GM19455 (cell line): ENCODE measurements at regions not wholly inside any gene's neighbourhood (a gene's known extent, or its start where the extent isn't known, plus 50 kb on each side); places are given as distances from the start of the nearest gene placed in this dataset.

ENCODE experiments used
- ATAC-seq: cut with Tn5 transposase; IDR thresholded peaks from one replicate; pipeline ENCODE4 v1.9.1; 2021; ENCODE audit not compliant: unreplicated experiment

- ATAC-seq = no peak
These were observed 559.7 kb upstream of the ZEB2 start for GRCh38 chr2:145079641-145080040.

DNA sequence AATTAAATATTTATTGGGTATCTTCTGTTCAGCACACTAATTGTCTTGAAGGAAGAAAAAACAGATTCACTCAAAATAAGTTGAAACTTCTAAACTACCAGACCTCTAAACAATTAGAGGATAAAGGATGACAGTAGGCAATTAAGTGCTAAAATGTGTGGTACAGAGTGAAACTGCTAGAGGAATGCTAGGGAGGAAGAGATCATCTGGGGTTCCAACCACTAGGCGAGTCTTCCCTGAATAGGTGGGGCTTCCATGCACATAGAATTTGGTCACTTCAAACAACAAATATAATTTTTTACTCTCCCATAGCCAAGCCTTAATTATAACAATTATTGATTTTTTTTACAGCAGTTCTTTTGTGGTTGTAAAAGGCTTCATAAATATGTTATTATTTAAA lies 559.0 kb upstream of the ZEB2 start:
- no peak for ATAC-seq

- ATAC-seq = no peak
These were observed 556.2 kb upstream of the ZEB2 start for GRCh38 chr2:145076085-145076484.

- ATAC-seq = no peak
These were observed 555.6 kb upstream of the ZEB2 start for GRCh38 chr2:145075454-145076062.

DNA sequence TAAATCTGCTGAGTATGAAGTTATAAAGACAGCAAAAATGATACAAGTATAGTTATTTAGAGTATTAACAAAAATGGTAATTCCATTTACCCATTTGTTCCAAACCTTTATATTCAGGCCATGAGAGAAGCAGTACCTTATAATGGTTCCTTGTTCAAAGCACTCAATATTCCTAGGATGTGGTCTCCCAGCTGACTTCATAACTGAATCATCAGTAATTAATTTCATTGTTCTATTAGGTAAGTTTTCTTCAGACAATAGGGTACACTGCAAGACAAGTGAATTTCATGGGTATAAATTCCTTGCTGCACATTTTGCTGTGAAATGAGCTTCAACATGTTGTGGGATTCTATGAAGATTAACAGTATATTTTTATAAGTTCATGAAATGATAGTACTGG lies 550.8 kb upstream of the ZEB2 start:
- ATAC-seq = no peak

DNA sequence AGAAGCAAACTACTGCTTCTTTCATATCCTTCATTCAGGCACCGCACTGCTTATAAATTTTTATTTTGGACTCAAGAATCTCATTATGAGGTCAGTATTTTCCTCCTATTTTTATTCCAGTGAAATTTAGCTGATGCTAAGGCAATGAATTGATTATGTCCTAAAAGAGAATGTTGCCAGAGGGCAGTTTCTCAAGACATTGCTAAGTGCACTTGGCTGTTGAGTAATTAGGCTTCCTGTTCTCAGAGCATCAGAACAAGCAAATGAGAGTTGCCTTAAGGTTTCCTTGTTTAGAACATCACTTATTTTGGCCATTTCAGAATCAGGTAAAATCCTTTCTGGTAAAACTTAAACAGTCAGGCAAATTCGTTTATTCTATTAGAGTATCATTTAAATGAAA lies 548.6 kb upstream of the ZEB2 start:
- ATAC-seq = no peak

- no peak for ATAC-seq
These were observed 547.7 kb upstream of the ZEB2 start for GRCh38 chr2:145067549-145068030.

- no peak for ATAC-seq
These were observed 547.1 kb upstream of the ZEB2 start for GRCh38 chr2:145066856-145067548.

GRCh38 chr2:145066151-145066661 lies 546.3 kb upstream of the ZEB2 start:
- ATAC-seq = no peak

GRCh38 chr2:145065342-145065741 lies 545.4 kb upstream of the ZEB2 start:
- ATAC-seq = no peak

DNA sequence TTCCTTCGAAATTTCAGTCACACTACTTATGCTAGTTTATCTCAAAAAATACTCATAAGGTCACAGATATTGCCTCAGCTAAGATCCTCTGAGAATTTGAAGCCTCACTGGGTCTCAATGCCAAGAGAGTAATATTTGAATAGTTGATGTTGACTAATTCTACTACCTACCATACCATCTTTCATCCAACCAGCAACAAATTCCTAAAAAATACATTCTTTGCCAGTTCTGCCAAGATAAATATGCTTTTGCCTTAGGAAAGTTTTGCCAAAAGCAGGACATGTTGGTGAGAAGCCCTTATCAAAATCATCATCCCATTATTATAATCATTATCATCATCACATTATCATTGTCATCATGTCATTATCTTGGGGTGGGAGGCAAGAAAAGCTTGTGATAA lies 544.6 kb upstream of the ZEB2 start:
- no peak for ATAC-seq

- no peak for ATAC-seq
These were observed 541.0 kb upstream of the ZEB2 start for GRCh38 chr2:145060876-145061275.

DNA sequence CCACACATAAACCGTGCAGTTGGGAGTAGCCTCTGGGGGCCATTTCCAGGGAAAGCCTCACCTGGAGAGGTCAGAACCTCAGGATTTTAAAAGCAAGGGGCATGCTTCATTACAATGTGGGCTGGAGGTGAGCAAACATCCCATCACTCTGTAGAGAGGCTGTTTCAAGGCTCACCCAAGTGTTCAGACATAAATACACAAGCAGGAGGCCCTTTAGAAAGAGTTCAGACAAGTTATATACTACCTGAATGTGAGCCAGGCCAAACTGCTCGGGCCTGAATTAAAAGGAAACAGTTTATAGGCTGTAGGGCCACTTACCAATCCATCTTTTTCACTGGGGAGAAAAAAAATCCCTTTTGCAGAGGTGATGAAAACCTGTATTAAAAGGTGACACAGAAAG lies 540.0 kb upstream of the ZEB2 start:
- ATAC-seq = no peak

DNA sequence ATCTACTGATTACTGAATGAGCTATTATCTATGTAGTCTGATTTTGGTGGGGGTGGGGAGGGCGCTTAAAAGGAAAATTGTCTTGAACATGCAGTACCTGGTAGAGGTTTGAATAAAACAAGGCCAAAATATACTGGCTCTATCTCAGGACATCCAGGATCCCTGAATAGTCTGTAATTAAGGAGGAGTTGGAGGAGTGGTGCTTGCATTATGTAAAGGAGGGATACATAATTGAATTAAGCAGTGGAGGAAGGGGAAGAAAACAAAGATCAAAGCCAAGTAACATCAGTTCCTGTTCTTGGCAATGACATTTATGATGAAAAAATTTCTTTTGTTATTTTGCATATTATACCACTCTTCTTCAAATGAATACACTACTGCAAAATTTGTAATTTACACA lies 539.4 kb upstream of the ZEB2 start:
- no peak for ATAC-seq

- no peak for ATAC-seq
These were observed 538.5 kb upstream of the ZEB2 start for GRCh38 chr2:145058457-145058856.

DNA sequence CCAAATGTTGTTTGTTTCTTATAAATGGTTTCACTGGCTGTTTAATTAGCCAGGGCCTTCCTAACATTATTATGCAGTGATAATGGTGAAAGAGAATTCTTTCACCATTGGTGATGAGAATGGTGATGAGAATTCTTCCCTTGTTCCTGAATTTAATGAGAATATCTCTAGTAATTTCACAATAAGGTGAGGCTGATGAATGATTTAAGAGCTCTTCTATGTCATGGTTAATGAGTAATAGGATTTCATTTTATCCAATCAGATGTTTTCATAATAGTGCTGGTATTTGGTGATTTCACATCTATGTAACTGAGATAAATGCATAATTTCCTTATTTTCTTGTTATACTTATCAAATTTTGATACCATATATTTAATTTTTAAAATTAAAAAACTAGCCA lies 535.7 kb upstream of the ZEB2 start:
- no peak for ATAC-seq

- no peak for ATAC-seq
These were observed 530.2 kb upstream of the ZEB2 start for GRCh38 chr2:145050134-145050533.

- ATAC-seq = no peak
These were observed 529.6 kb upstream of the ZEB2 start for GRCh38 chr2:145049475-145049874.

DNA sequence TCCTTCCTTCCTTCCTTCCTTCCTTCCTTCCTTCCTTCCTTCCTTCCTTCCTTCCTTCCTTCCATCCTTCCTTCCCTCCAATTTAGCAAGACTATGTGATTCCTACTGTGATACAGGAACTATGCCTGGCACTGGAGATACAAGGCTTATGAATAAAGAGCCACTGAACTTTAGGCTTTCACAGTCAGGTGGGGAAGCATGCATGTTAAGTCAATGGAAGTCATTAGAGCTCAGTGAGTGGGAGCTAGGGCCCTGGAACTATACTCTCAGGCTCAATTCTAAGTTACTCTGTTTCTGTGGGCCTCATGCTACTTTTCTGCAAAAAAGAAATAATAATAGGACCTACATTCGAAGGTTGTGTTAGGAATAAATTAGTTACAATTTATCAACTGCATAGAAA lies 527.6 kb upstream of the ZEB2 start:
- ATAC-seq = no peak

GRCh38 chr2:145044491-145044890 lies 524.6 kb upstream of the ZEB2 start:
- no peak for ATAC-seq

- no peak for ATAC-seq
These were observed 523.5 kb upstream of the ZEB2 start for GRCh38 chr2:145043399-145043834.

GRCh38 chr2:145041706-145042105 lies 521.8 kb upstream of the ZEB2 start:
- no peak for ATAC-seq

DNA sequence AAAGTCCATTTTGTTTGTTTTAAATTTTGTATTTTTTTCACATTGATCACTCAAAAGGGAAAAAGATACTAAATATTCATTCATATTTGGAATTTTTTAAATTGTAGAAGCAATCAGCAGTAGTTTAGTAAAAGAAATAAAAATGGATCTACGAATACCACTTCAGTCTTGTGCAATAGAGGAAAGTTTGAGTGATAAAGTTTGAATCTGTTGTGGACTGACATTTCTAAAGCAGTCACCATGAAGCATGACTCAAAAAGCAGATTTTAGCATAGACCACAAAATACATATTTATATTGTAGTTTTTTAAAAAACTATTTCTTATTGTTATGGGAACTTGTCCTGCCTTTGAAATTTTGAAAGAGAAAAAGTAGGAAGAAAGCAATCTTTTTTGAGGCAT lies 520.5 kb upstream of the ZEB2 start:
- ATAC-seq = no peak
